ENCODE measurements at regions not wholly inside any gene's neighbourhood (a gene's known extent, or its start where the extent isn't known, plus 50 kb on each side); places are given as distances from the start of the nearest gene placed in this dataset.

DNA sequence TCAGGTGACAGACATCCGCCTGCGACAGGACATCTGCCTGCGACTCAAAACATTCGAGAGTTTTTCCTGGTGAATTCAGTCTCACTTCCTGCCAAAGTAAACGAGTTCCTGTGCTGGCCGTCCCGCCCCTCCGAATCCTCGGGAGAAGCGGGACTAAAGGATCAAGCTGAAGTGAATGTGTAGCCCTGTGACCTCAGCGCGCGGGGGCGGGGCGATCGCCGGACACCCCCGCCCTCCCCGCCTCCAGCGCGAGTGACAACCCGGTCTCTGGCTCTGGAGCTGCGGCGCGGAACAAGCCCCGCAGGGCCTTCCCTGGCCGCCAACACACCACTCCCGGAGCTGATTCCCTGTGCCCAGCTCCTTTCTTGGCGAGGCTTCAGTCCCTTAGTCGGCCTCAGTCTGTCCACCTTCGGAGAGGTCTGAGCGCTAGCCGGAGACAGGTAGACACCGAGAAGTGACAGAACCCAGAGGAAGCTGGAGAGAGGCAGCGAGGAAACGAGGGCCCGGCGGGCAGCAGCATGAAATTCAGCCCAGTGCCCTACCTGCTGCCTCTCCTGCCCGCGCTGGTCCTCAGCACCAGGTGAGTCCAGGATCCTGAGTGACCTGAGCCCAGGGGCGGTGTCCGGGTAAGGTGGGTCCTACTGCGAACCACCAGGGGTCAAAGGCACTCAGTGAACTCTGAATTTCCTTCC is 766.4 kb upstream of the LUZP2 start:
- ChIA-PET POLR2A (no interaction called here), CTCF (no interaction called here)
- no peak for DNase-seq (ENCODE audit: low read depth)
- no peaks in the 10 kb centered on the region for H3K36me3 ChIP-seq (ENCODE audit: control insufficient read depth, insufficient read depth, low read length)
- no peaks in the 10 kb centered on the region for H3K27me3 ChIP-seq (ENCODE audit: control insufficient read depth, insufficient read depth, low read length)
- TF ChIP-seq, protein P1, sequence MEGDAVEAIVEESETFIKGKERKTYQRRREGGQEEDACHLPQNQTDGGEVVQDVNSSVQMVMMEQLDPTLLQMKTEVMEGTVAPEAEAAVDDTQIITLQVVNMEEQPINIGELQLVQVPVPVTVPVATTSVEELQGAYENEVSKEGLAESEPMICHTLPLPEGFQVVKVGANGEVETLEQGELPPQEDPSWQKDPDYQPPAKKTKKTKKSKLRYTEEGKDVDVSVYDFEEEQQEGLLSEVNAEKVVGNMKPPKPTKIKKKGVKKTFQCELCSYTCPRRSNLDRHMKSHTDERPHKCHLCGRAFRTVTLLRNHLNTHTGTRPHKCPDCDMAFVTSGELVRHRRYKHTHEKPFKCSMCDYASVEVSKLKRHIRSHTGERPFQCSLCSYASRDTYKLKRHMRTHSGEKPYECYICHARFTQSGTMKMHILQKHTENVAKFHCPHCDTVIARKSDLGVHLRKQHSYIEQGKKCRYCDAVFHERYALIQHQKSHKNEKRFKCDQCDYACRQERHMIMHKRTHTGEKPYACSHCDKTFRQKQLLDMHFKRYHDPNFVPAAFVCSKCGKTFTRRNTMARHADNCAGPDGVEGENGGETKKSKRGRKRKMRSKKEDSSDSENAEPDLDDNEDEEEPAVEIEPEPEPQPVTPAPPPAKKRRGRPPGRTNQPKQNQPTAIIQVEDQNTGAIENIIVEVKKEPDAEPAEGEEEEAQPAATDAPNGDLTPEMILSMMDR (IDR thresholded peaks at IDR 0.05; ENCODE audit: insufficient read depth, low read depth, low read length), result no peak
- H3K4me3 ChIP-seq (ENCODE audit: low read depth, low read length), result no peak overlapping the region

DNA sequence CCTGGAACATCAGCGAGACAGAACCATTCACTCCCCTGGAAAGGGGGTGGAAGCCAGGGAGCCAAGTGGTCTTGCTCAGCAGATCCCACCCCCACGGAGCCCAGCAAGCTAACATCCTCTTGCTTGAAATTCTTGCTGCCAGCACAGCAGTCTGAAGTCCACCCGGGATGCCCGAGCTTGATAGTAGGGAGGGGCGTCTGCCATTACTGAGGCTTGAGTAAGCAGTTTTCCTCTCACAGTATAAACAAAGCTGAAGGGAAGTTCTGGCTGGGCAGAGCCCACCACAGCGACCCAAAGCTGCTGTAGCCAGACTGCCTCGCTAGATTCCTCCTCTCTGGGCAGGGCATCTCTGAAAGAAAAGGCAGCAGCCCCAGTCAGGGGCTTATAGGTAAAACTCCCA is 764.8 kb upstream of the LUZP2 start:
- no peaks in the 10 kb centered on the region for H3K36me3 ChIP-seq (ENCODE audit: control insufficient read depth, insufficient read depth, low read length)
- ChIA-PET POLR2A (no interaction called here), CTCF (no interaction called here)
- TF ChIP-seq, protein P1 (IDR thresholded peaks at IDR 0.05; ENCODE audit: insufficient read depth, low read depth, low read length), result no peak
- H3K4me3 ChIP-seq (ENCODE audit: low read depth, low read length), result no peak overlapping the region
- no peak for DNase-seq (ENCODE audit: low read depth)
- no peaks in the 10 kb centered on the region for H3K27me3 ChIP-seq (ENCODE audit: control insufficient read depth, insufficient read depth, low read length)

GRCh38 chr11:23746896-23747295 is 750.0 kb upstream of the LUZP2 start:
- CTCF ChIA-PET, result no interaction called here
- TF ChIP-seq, protein P1 (IDR thresholded peaks at IDR 0.05; ENCODE audit: insufficient read depth, low read depth, low read length), result no peak
- Histone ChIP-seq H3K27me3 (ENCODE audit: control insufficient read depth, insufficient read depth, low read length) (no peaks in the 10 kb centered on the region), H3K36me3 (ENCODE audit: control insufficient read depth, insufficient read depth, low read length) (no peaks in the 10 kb centered on the region), H3K4me3 (ENCODE audit: low read depth, low read length) (no peak overlapping the region)
- POLR2A ChIA-PET, result no interaction called here
- no peak for DNase-seq (ENCODE audit: low read depth)

DNA sequence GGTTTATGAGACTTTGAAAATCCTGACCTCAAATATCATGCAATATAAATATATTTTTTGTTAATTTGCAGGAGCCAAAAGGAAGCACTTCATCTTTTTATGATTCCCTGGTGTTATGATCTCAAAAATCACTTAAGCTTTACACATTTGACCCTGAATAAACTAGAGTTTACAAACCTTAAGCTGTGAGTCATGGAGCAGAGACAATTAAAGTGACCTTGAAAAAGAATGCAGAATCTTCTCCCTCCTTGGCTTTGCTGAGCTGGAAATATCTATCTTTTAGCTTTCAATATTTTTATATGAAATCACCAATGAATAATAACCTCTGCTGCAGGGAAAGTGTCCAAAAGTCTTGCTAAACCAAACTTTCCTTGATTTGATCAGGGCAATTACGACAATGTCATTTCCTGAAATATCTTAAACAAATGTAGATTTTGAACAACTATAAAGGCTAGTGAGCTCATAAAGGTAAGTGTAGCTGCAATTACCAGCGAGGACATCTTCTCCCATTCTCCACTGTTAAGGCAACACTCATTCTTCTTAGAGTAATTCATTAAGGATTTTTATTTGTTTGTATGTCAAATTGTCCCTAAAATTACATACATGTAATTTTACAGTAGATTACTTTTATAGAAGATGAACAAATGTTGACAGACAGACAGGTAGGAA is 747.0 kb upstream of the LUZP2 start:
- Histone ChIP-seq H3K4me3 (ENCODE audit: low read depth, low read length) (no peak overlapping the region), H3K36me3 (ENCODE audit: control insufficient read depth, insufficient read depth, low read length) (no peaks in the 10 kb centered on the region), H3K27me3 (ENCODE audit: control insufficient read depth, insufficient read depth, low read length) (no peaks in the 10 kb centered on the region)
- ChIA-PET POLR2A (no interaction called here), CTCF (no interaction called here)
- DNase-seq (ENCODE audit: low read depth), result no peak
- TF ChIP-seq, protein P1 (IDR thresholded peaks at IDR 0.05; ENCODE audit: insufficient read depth, low read depth, low read length), result no peak

- POLR2A ChIA-PET, result no interaction called here
- H3K4me3 ChIP-seq (ENCODE audit: low read depth, low read length), result no peak overlapping the region
- CTCF ChIA-PET, result no interaction called here
- no peak for DNase-seq (ENCODE audit: low read depth)
- H3K36me3 ChIP-seq (ENCODE audit: control insufficient read depth, insufficient read depth, low read length), result no peaks in the 10 kb centered on the region
- no peaks in the 10 kb centered on the region for H3K27me3 ChIP-seq (ENCODE audit: control insufficient read depth, insufficient read depth, low read length)
- TF ChIP-seq, protein P1 (IDR thresholded peaks at IDR 0.05; ENCODE audit: insufficient read depth, low read depth, low read length), result no peak
Measured at GRCh38 chr11:23751280-23751679, 745.6 kb upstream of the LUZP2 start.
